ENCODE measurements at regions not wholly inside any gene's neighbourhood (a gene's known extent, or its start where the extent isn't known, plus 50 kb on each side); places are given as distances from the start of the nearest gene placed in this dataset.

GRCh38 chr13:112140366-112140765 lies 73.4 kb downstream of the SOX1 start:
- no peak for TF ChIP-seq RAD21 (IDR thresholded peaks at IDR 0.05; ENCODE audit: low read depth)
- TF ChIP-seq POLR2A (IDR thresholded peaks at IDR 0.05; ENCODE audit: borderline replicate concordance, extremely low read depth, insufficient read depth, insufficient read length): no peak
- no peak for TF ChIP-seq YY1 (IDR thresholded peaks at IDR 0.05; ENCODE audit: extremely low read depth, insufficient replicate concordance, low read depth, low read length)
- no peak for TF ChIP-seq JUND (IDR thresholded peaks at IDR 0.05)
- TF ChIP-seq MAX (IDR thresholded peaks at IDR 0.05): no peak
- no peak for TF ChIP-seq CTCF (IDR thresholded peaks at IDR 0.05 in 2 of 3, conservative IDR thresholded peaks at IDR 0.05 in 1 of 3; ENCODE audit: borderline replicate concordance in 1 of 3, insufficient read depth in 1 of 3, low read depth in 2 of 3, low read length in 2 of 3)
- TF ChIP-seq TCF7L2 (IDR thresholded peaks at IDR 0.05; ENCODE audit: borderline replicate concordance, extremely low read depth, insufficient read depth, insufficient read length): no peak
- no peak for TF ChIP-seq SIN3A (IDR thresholded peaks at IDR 0.05; ENCODE audit: low read depth)
- TF ChIP-seq SP1 (IDR thresholded peaks at IDR 0.05; ENCODE audit: low read depth): no peak
- no peak for TF ChIP-seq ATF3 (IDR thresholded peaks at IDR 0.05)
- no peak for TF ChIP-seq ZFX (IDR thresholded peaks at IDR 0.05)
- TF ChIP-seq ZBTB33 (IDR thresholded peaks at IDR 0.05; ENCODE audit: extremely low read depth, insufficient replicate concordance, low read length): no peak
- TF ChIP-seq FOSL1 (IDR thresholded peaks at IDR 0.05; ENCODE audit: low read depth): no peak
- TF ChIP-seq CEBPB (IDR thresholded peaks at IDR 0.05; ENCODE audit: low read depth): no peak
- TF ChIP-seq ELF1 (IDR thresholded peaks at IDR 0.05; ENCODE audit: borderline replicate concordance, low read depth): no peak
- ATAC-seq (no peak), DNase-seq (ENCODE audit: low read depth, low spot score) (no peak)
- H3K4me3 ChIP-seq (replicated peaks in 1 of 2; ENCODE audit: low read depth in 1 of 2, low read length in 2 of 2): no peak overlapping the region
- no peaks in the 10 kb centered on the region for H4K20me1 ChIP-seq (ENCODE audit: insufficient read depth)
- no peaks in the 10 kb centered on the region for H3K36me3 ChIP-seq (ENCODE audit: control insufficient read depth in 1 of 2, insufficient read depth in 2 of 2, low read length in 2 of 2)
- RAD21 ChIA-PET (ENCODE audit: low non-redundant PET in 1 of 2, low total read pairs in 2 of 2, uncharacterized antibody in 2 of 2, unreplicated experiment in 2 of 2): no interaction called here
- H3K79me2 ChIP-seq (ENCODE audit: insufficient read depth, low read length): no peaks in the 10 kb centered on the region
- no peak overlapping the region for H3K9ac ChIP-seq (ENCODE audit: low read length)
- no peak overlapping the region for H3K27ac ChIP-seq (ENCODE audit: low read depth, low read length)
- BruUV-seq (replicated peaks): no TSS peak
- H2AFZ ChIP-seq (ENCODE audit: low read depth, low read length, poor library complexity, severe bottlenecking): no peak overlapping the region
- no peaks in the 10 kb centered on the region for H3K4me1 ChIP-seq (ENCODE audit: control insufficient read depth in 1 of 2, insufficient read depth in 2 of 2, low read length in 2 of 2)
- CTCF ChIA-PET: no interaction called here
- H3K9me2 ChIP-seq (ENCODE audit: insufficient read depth): no peaks in the 10 kb centered on the region
- H3K27me3 ChIP-seq (ENCODE audit: insufficient read depth, low read length): peaks cover 17% of the 10 kb centered on the region
- H3K4me2 ChIP-seq (ENCODE audit: low read length): no peak overlapping the region
- intact Hi-C loops (cut with micrococcal nuclease): no loop called here
- H3K9me3 ChIP-seq (ENCODE audit: control insufficient read depth in 1 of 2, insufficient read depth in 1 of 2, low read depth in 1 of 2, low read length in 2 of 2): no peaks in the 10 kb centered on the region
- POLR2A ChIA-PET: no interaction called here
